Heart left ventricle (tissue), 16 donors: ENCODE measurements at regions not wholly inside any gene's neighbourhood (a gene's known extent, or its start where the extent isn't known, plus 50 kb on each side); places are given as distances from the start of the nearest gene placed in this dataset.

Experiments used
- ATAC-seq, 4 donors: fragments of 200-7000 bp; cut with Tn5 transposase; one replicate each; pipeline ENCODE4 v1.9.1; 2020 to 2022; ENCODE audit warnings: moderate library complexity in 4 of 4, mild to moderate bottlenecking in 3 of 4, moderate number of reproducible peaks in 1 of 4
- DNase-seq, 5 donors: peaks; one replicate each; pipeline ENCODE4 v3.0.0-alpha.2; 2020
- H3K27ac ChIP-seq, 12 donors: fragments of 200-600 bp; sonication (generic) in 4 of 12; one replicate each; pipeline versions ENCODE4 v1.5.0 to v1.8.0; 2016 to 2022; ENCODE audit warnings: mild to moderate bottlenecking in 2 of 12
- H3K27me3 ChIP-seq, 9 donors: fragments of 200-600 bp; sonication (generic) in 2 of 9; one replicate each; pipeline versions ENCODE4 v1.5.1 to v1.8.0; 2016 to 2022; ENCODE audit warnings: mild to moderate bottlenecking in 3 of 9
- H3K36me3 ChIP-seq, 9 donors: fragments of 200-600 bp; sonication (generic) in 2 of 9; one replicate each; pipeline versions ENCODE4 v1.5.0 to v1.8.0; 2018 to 2022; ENCODE audit warnings: mild to moderate bottlenecking in 2 of 9
- H3K4me1 ChIP-seq, 12 donors: fragments of 200-600 bp; sonication (generic) in 4 of 12; one replicate each; pipeline versions ENCODE4 v1.5.0 to v1.8.0; 2016 to 2022; ENCODE audit warnings: mild to moderate bottlenecking in 3 of 12
- H3K4me3 ChIP-seq, 12 donors: fragments of 200-600 bp; sonication (generic) in 4 of 12; one replicate each; pipeline versions ENCODE4 v1.5.0 to v1.8.0; 2017 to 2022; ENCODE audit warnings: mild to moderate bottlenecking in 9 of 12, moderate library complexity in 4 of 12
- H3K9me3 ChIP-seq, 12 donors: fragments of 200-600 bp; sonication (generic) in 4 of 12; one replicate each; pipeline versions ENCODE4 v1.5.0 to v1.8.0; 2016 to 2022; ENCODE audit warnings: mild to moderate bottlenecking in 1 of 12
- CTCF ChIP-seq, 12 donors: fragments of 200-600 bp; sonication (generic) in 4 of 12; IDR thresholded peaks; one replicate each; pipeline versions ENCODE4 v1.5.0 to v1.8.0; 2018 to 2022; ENCODE audit warnings: antibody characterized with exemption in 12 of 12, mild to moderate bottlenecking in 5 of 12
- POLR2A ChIP-seq, 2 donors: fragments of 450-650 bp; IDR thresholded peaks; one replicate each; pipeline ENCODE4 v1.6.1; 2017; ENCODE audit warnings: antibody characterized with exemption in 2 of 2, mild to moderate bottlenecking in 2 of 2, moderate library complexity in 2 of 2
- WGBS, 4 donors: extraction: QIAGEN DNeasy Blood & Tissue Kit in 2 of 4; methylation state at CpG; one replicate each; pipeline versions ENCODE4 v1.1.5 to v1.1.7; 2013 to 2018; 5-methylcytosine and 5-hydroxymethylcytosine counted together
- intact Hi-C, 10 donors: fragments of 100-400 bp; cut with DNase I; formaldehyde crosslinking; loops; one replicate each; pipeline versions ENCODE4 v1.11.1 to v1.14.2; 2022
- donor health status: ischemic (EF 13 %, LVEDD 7.1; RV severe dilation, severe dysfunction).
- donor health status: healthy with polysubstance abuse.
- donor health status: DM: no; HTN: yes; CAD: no.
- donor health status: DM: no; HTN: no; CAD: no.
- donor health status: ischemic (EF 25% LVEDD 6.9; RV normal size, moderate dysfunction).
- donor health status: ischemic (EF 25% LVEDD 5.7; RV mildly dilated, moderate dysfunction).
- donor health status: healthy.
- donor health status: DM: yes; HTN: yes; CAD: no.
- donor health status: ischemic (EF 35%, LVEDD 5.7; RV mildly dilated, moderate dysfunction).
- donor health status: nonischemic (EF 11% LVEDD 7.7; RV severe dilation, severe dysfunction).
- donor health status: DM: yes; HTN: yes; CAD: no.
- donor health status: PGD.
- donor health status: ischemic (EF 29% LVEDD 5.4; RV normal size, mild dysfunction).
- donor health status: nonischemic (EF 23%, LVEDD 6.1; RV moderate dilation, normal function).

GRCh38 chr1:116463730-116464129 is 90.7 kb downstream of the ATP1A1 start:
- intact Hi-C loops = no loop called here
- Histone ChIP-seq H3K36me3 (no peaks in the 10 kb centered on the region), H3K4me1 (no peaks in the 10 kb centered on the region), H3K9me3 (no peaks in the 10 kb centered on the region), H3K27me3 (no peaks in the 10 kb centered on the region), H3K27ac (no peak overlapping the region), H3K4me3 (no peak overlapping the region)
- TF ChIP-seq CTCF (IDR thresholded peaks at IDR 0.05) (no peak), POLR2A (IDR thresholded peaks at IDR 0.05) (no peak)
- WGBS, 4 donors = 56 to 65% (median 63%) methylated on average over 6 of the region's 6 CpGs
- ATAC-seq (no peak), DNase-seq (no peak)
